Gastroesophageal sphincter (tissue), 3 donors: ENCODE measurements at regions not wholly inside any gene's neighbourhood (a gene's known extent, or its start where the extent isn't known, plus 50 kb on each side); places are given as distances from the start of the nearest gene placed in this dataset.

ENCODE experiments used
- CTCF ChIP-seq, 4 experiments: fragments of 200-600 bp in 2 of 4; fragments of 450-650 bp in 2 of 4; sonication (generic) in 1 of 4; IDR thresholded peaks; one replicate each; pipeline ENCODE4 v1.5.1; 2017 to 2019; ENCODE audit warnings: antibody characterized with exemption in 4 of 4, mild to moderate bottlenecking in 2 of 4, moderate library complexity in 2 of 4
- EP300 ChIP-seq: sonication (generic); formaldehyde crosslinking; IDR thresholded peaks from one replicate; pipeline ENCODE4 v1.6.1; 2017; ENCODE audit warnings: antibody characterized with exemption, mild to moderate bottlenecking
- POLR2A ChIP-seq, 2 donors: fragments of 450-650 bp; IDR thresholded peaks; one replicate each; pipeline ENCODE4 v1.6.1; 2017; ENCODE audit warnings: antibody characterized with exemption in 2 of 2, mild to moderate bottlenecking in 2 of 2, moderate library complexity in 1 of 2
- POLR2AphosphoS5 ChIP-seq: sonication (generic); formaldehyde crosslinking; IDR thresholded peaks from one replicate; pipeline ENCODE4 v1.6.1; 2017; ENCODE audit warnings: antibody characterized with exemption

DNA sequence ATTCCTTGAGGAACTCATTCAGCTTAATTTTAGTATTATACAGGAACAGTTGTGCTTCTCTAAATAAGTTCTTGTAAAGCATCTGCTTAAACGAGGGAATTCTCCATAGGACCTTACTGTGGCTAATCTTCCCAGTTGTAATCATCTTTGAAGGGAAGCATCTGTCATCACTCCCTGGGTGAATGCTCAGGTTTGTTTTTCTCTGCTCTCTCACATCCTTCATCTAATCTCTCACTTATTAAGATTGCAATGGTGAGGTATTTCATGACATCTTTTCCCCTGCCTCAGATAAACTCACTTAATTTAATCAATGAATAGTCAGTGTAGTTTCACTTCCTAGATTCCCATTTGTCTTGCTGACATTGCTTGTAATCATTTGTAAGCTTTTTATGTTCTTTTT, 121.8 kb upstream of the ADAMTS3 start:
- TF ChIP-seq CTCF (IDR thresholded peaks at IDR 0.05) (no peak), POLR2A (IDR thresholded peaks at IDR 0.05) (no peak), EP300 (no peak), POLR2AphosphoS5 (no peak)
